Ammon's horn (tissue), 1 donor: ENCODE measurements at regions not wholly inside any gene's neighbourhood (a gene's known extent, or its start where the extent isn't known, plus 50 kb on each side); places are given as distances from the start of the nearest gene placed in this dataset.

Experiments used
- DNase-seq: peaks from one replicate; pipeline ENCODE4 v3.0.0-alpha.2; 2016; ENCODE audit warnings: low spot score

- no peak for DNase-seq
These were observed 134.2 kb upstream of the SPRED2 start for GRCh38 chr2:65566617-65567016.

GRCh38 chr2:65565681-65566080 is 133.3 kb upstream of the SPRED2 start:
- no peak for DNase-seq

GRCh38 chr2:65564299-65564698 is 131.9 kb upstream of the SPRED2 start:
- DNase-seq: no peak

GRCh38 chr2:65562890-65563289 is 130.5 kb upstream of the SPRED2 start:
- DNase-seq: no peak

GRCh38 chr2:65558743-65559142 is 126.3 kb upstream of the SPRED2 start:
- DNase-seq: no peak

GRCh38 chr2:65557616-65558573 is 125.5 kb upstream of the SPRED2 start:
- no peak for DNase-seq

- no peak for DNase-seq
These were observed 122.6 kb upstream of the SPRED2 start for GRCh38 chr2:65554765-65555591.

- DNase-seq: no peak
These were observed 121.2 kb upstream of the SPRED2 start for GRCh38 chr2:65553504-65554074.

GRCh38 chr2:65551528-65551927 is 119.1 kb upstream of the SPRED2 start:
- no peak for DNase-seq

GRCh38 chr2:65550246-65550645 is 117.8 kb upstream of the SPRED2 start:
- no peak for DNase-seq

- DNase-seq: no peak
These were observed 117.2 kb upstream of the SPRED2 start for GRCh38 chr2:65549631-65550030.

- DNase-seq: no peak
These were observed 116.8 kb upstream of the SPRED2 start for GRCh38 chr2:65549257-65549627.

- DNase-seq: no peak
These were observed 116.3 kb upstream of the SPRED2 start for GRCh38 chr2:65548576-65549256.

GRCh38 chr2:65548064-65548463 is 115.7 kb upstream of the SPRED2 start:
- no peak for DNase-seq

- DNase-seq: no peak
These were observed 113.7 kb upstream of the SPRED2 start for GRCh38 chr2:65545837-65546805.

GRCh38 chr2:65541773-65542172 is 109.4 kb upstream of the SPRED2 start:
- no peak for DNase-seq

GRCh38 chr2:65539633-65540032 is 107.2 kb upstream of the SPRED2 start:
- DNase-seq: no peak

- DNase-seq: no peak
These were observed 105.4 kb upstream of the SPRED2 start for GRCh38 chr2:65537651-65538385.

GRCh38 chr2:65536596-65536995 is 104.2 kb upstream of the SPRED2 start:
- no peak for DNase-seq

- no peak for DNase-seq
These were observed 100.5 kb upstream of the SPRED2 start for GRCh38 chr2:65532937-65533336.
